ENCODE measurements at regions not wholly inside any gene's neighbourhood (a gene's known extent, or its start where the extent isn't known, plus 50 kb on each side); places are given as distances from the start of the nearest gene placed in this dataset.

- H3K4me1 Mint-ChIP-seq: no peaks in the 10 kb centered on the region
- no peak for DNase-seq
- H3K4me3 Mint-ChIP-seq: no peak overlapping the region
- H3K36me3 Mint-ChIP-seq: no peaks in the 10 kb centered on the region
- ATAC-seq (ENCODE audit: low read depth): no peak
- no peak overlapping the region for H3K27ac Mint-ChIP-seq
- POLR2A ChIA-PET: no interaction called here
- H3K27me3 Mint-ChIP-seq: no peaks in the 10 kb centered on the region
- H3K9me3 Mint-ChIP-seq: no peaks in the 10 kb centered on the region
Observed at GRCh38 chr6:66489269-66489987, 782.4 kb upstream of the EYS start.

- DNase-seq: no peak
- Mint-ChIP-seq H3K9me3 (peaks cover 1% of the 10 kb centered on the region), H3K4me3 (no peak overlapping the region), H3K27ac (no peak overlapping the region), H3K36me3 (no peaks in the 10 kb centered on the region), H3K27me3 (no peaks in the 10 kb centered on the region), H3K4me1 (no peaks in the 10 kb centered on the region)
- no peak for ATAC-seq (ENCODE audit: low read depth)
- POLR2A ChIA-PET: no interaction called here
Observed at GRCh38 chr6:66481216-66481615, 774.2 kb upstream of the EYS start.

- POLR2A ChIA-PET: no interaction called here
- Mint-ChIP-seq H3K9me3 (peaks cover 1% of the 10 kb centered on the region), H3K27me3 (no peaks in the 10 kb centered on the region), H3K27ac (no peak overlapping the region), H3K4me3 (no peak overlapping the region), H3K36me3 (no peaks in the 10 kb centered on the region), H3K4me1 (no peaks in the 10 kb centered on the region)
- DNase-seq (no peak), ATAC-seq (ENCODE audit: low read depth) (no peak)
Observed at GRCh38 chr6:66478705-66479104, 771.7 kb upstream of the EYS start.

- ATAC-seq (ENCODE audit: low read depth) (no peak), DNase-seq (no peak)
- Mint-ChIP-seq H3K27me3 (no peaks in the 10 kb centered on the region), H3K27ac (no peak overlapping the region), H3K36me3 (no peaks in the 10 kb centered on the region), H3K4me3 (no peak overlapping the region), H3K4me1 (no peaks in the 10 kb centered on the region), H3K9me3 (no peaks in the 10 kb centered on the region)
- POLR2A ChIA-PET: no interaction called here
Observed at GRCh38 chr6:66435321-66435720, 728.3 kb upstream of the EYS start.

GRCh38 chr6:66429210-66429609 is 722.2 kb upstream of the EYS start:
- H3K4me3 Mint-ChIP-seq: no peak overlapping the region
- no peak for DNase-seq
- no peaks in the 10 kb centered on the region for H3K27me3 Mint-ChIP-seq
- no peaks in the 10 kb centered on the region for H3K4me1 Mint-ChIP-seq
- no peak for ATAC-seq (ENCODE audit: low read depth)
- no peak overlapping the region for H3K27ac Mint-ChIP-seq
- POLR2A ChIA-PET: no interaction called here
- H3K9me3 Mint-ChIP-seq: peaks cover 8% of the 10 kb centered on the region
- H3K36me3 Mint-ChIP-seq: no peaks in the 10 kb centered on the region

GRCh38 chr6:66423047-66423446 is 716.0 kb upstream of the EYS start:
- Mint-ChIP-seq H3K9me3 (peaks cover 5% of the 10 kb centered on the region), H3K4me3 (no peak overlapping the region), H3K4me1 (no peaks in the 10 kb centered on the region), H3K36me3 (no peaks in the 10 kb centered on the region), H3K27me3 (no peaks in the 10 kb centered on the region), H3K27ac (no peak overlapping the region)
- DNase-seq (no peak), ATAC-seq (ENCODE audit: low read depth) (no peak)
- POLR2A ChIA-PET: no interaction called here

GRCh38 chr6:66421570-66421969 is 714.5 kb upstream of the EYS start:
- Mint-ChIP-seq H3K9me3 (peaks cover 3% of the 10 kb centered on the region), H3K27me3 (no peaks in the 10 kb centered on the region), H3K27ac (no peak overlapping the region), H3K4me3 (no peak overlapping the region), H3K4me1 (no peaks in the 10 kb centered on the region), H3K36me3 (no peaks in the 10 kb centered on the region)
- POLR2A ChIA-PET: no interaction called here
- ATAC-seq (ENCODE audit: low read depth) (no peak), DNase-seq (no peak)

- H3K4me3 Mint-ChIP-seq: no peak overlapping the region
- H3K9me3 Mint-ChIP-seq: no peaks in the 10 kb centered on the region
- no peaks in the 10 kb centered on the region for H3K27me3 Mint-ChIP-seq
- no peak for ATAC-seq (ENCODE audit: low read depth)
- no peaks in the 10 kb centered on the region for H3K4me1 Mint-ChIP-seq
- POLR2A ChIA-PET: no interaction called here
- H3K27ac Mint-ChIP-seq: no peak overlapping the region
- no peaks in the 10 kb centered on the region for H3K36me3 Mint-ChIP-seq
- no peak for DNase-seq
Observed at GRCh38 chr6:66418906-66419305, 711.9 kb upstream of the EYS start.

- no peaks in the 10 kb centered on the region for H3K27me3 Mint-ChIP-seq
- no peaks in the 10 kb centered on the region for H3K36me3 Mint-ChIP-seq
- ATAC-seq (ENCODE audit: low read depth): no peak
- no peak for DNase-seq
- no peaks in the 10 kb centered on the region for H3K4me1 Mint-ChIP-seq
- H3K9me3 Mint-ChIP-seq: peaks cover 3% of the 10 kb centered on the region
- H3K4me3 Mint-ChIP-seq: no peak overlapping the region
- POLR2A ChIA-PET: no interaction called here
- no peak overlapping the region for H3K27ac Mint-ChIP-seq
Observed at GRCh38 chr6:66403966-66404365, 696.9 kb upstream of the EYS start.

GRCh38 chr6:66402873-66403272 is 695.8 kb upstream of the EYS start:
- Mint-ChIP-seq H3K4me1 (no peaks in the 10 kb centered on the region), H3K27ac (no peak overlapping the region), H3K9me3 (no peaks in the 10 kb centered on the region), H3K27me3 (no peaks in the 10 kb centered on the region), H3K4me3 (no peak overlapping the region), H3K36me3 (no peaks in the 10 kb centered on the region)
- POLR2A ChIA-PET: no interaction called here
- ATAC-seq (ENCODE audit: low read depth): no peak
- DNase-seq: no peak

GRCh38 chr6:66396549-66396948 is 689.5 kb upstream of the EYS start:
- no peak for DNase-seq
- H3K27me3 Mint-ChIP-seq: no peaks in the 10 kb centered on the region
- no peaks in the 10 kb centered on the region for H3K9me3 Mint-ChIP-seq
- no peak for ATAC-seq (ENCODE audit: low read depth)
- H3K4me3 Mint-ChIP-seq: no peak overlapping the region
- POLR2A ChIA-PET: no interaction called here
- no peaks in the 10 kb centered on the region for H3K36me3 Mint-ChIP-seq
- H3K27ac Mint-ChIP-seq: no peak overlapping the region
- H3K4me1 Mint-ChIP-seq: no peaks in the 10 kb centered on the region

GRCh38 chr6:66396145-66396544 is 689.1 kb upstream of the EYS start:
- no peaks in the 10 kb centered on the region for H3K36me3 Mint-ChIP-seq
- no peaks in the 10 kb centered on the region for H3K9me3 Mint-ChIP-seq
- POLR2A ChIA-PET: no interaction called here
- H3K27ac Mint-ChIP-seq: no peak overlapping the region
- H3K4me3 Mint-ChIP-seq: no peak overlapping the region
- ATAC-seq (ENCODE audit: low read depth) (no peak), DNase-seq (no peak)
- no peaks in the 10 kb centered on the region for H3K4me1 Mint-ChIP-seq
- H3K27me3 Mint-ChIP-seq: no peaks in the 10 kb centered on the region

GRCh38 chr6:66390393-66390792 is 683.4 kb upstream of the EYS start:
- no peaks in the 10 kb centered on the region for H3K36me3 Mint-ChIP-seq
- H3K4me1 Mint-ChIP-seq: no peaks in the 10 kb centered on the region
- no peaks in the 10 kb centered on the region for H3K9me3 Mint-ChIP-seq
- no peak for DNase-seq
- no peak for ATAC-seq (ENCODE audit: low read depth)
- H3K27ac Mint-ChIP-seq: no peak overlapping the region
- no peaks in the 10 kb centered on the region for H3K27me3 Mint-ChIP-seq
- POLR2A ChIA-PET: no interaction called here
- H3K4me3 Mint-ChIP-seq: no peak overlapping the region

- ATAC-seq (ENCODE audit: low read depth) (no peak), DNase-seq (no peak)
- POLR2A ChIA-PET: no interaction called here
- H3K9me3 Mint-ChIP-seq: peaks cover 9% of the 10 kb centered on the region
- H3K27me3 Mint-ChIP-seq: no peaks in the 10 kb centered on the region
- H3K27ac Mint-ChIP-seq: no peak overlapping the region
- no peak overlapping the region for H3K4me3 Mint-ChIP-seq
- no peaks in the 10 kb centered on the region for H3K36me3 Mint-ChIP-seq
- no peaks in the 10 kb centered on the region for H3K4me1 Mint-ChIP-seq
Observed at GRCh38 chr6:66376001-66376400, 669.0 kb upstream of the EYS start.

- DNase-seq: no peak
- Mint-ChIP-seq H3K36me3 (no peaks in the 10 kb centered on the region), H3K27me3 (no peaks in the 10 kb centered on the region), H3K27ac (no peak overlapping the region), H3K9me3 (peaks cover 12% of the 10 kb centered on the region), H3K4me3 (no peak overlapping the region), H3K4me1 (no peaks in the 10 kb centered on the region)
- POLR2A ChIA-PET: no interaction called here
- ATAC-seq (ENCODE audit: low read depth): no peak
Observed at GRCh38 chr6:66369407-66369806, 662.4 kb upstream of the EYS start.
